Mucosa of rectum (tissue), 2 donors: ENCODE measurements at regions not wholly inside any gene's neighbourhood (a gene's known extent, or its start where the extent isn't known, plus 50 kb on each side); places are given as distances from the start of the nearest gene placed in this dataset.

ENCODE experiments used
- H3K27ac ChIP-seq, 2 donors: one replicate each; pipeline ENCODE4 v1.7.0; 2013; ENCODE audit warnings: inconsistent platforms in 2 of 2, low read depth in 2 of 2, low read length in 2 of 2
- H3K27me3 ChIP-seq, 2 donors: one replicate each; pipeline ENCODE4 v1.7.0; 2013; ENCODE audit warnings: low read length in 2 of 2; ENCODE audit not compliant: control insufficient read depth in 2 of 2, insufficient read depth in 2 of 2
- H3K36me3 ChIP-seq, 2 donors: one replicate each; pipeline ENCODE4 v1.7.0; 2013; ENCODE audit warnings: low read length in 2 of 2; ENCODE audit not compliant: control insufficient read depth in 2 of 2, insufficient read depth in 2 of 2
- H3K4me1 ChIP-seq, 2 donors: one replicate each; pipeline ENCODE4 v1.7.0; 2013; ENCODE audit warnings: low read length in 2 of 2, mild to moderate bottlenecking in 1 of 2; ENCODE audit not compliant: control insufficient read depth in 2 of 2, insufficient read depth in 2 of 2
- H3K4me3 ChIP-seq, 2 donors: one replicate each; pipeline ENCODE4 v1.7.0; 2013; ENCODE audit warnings: low read length in 2 of 2
- H3K9ac ChIP-seq, 2 donors: one replicate each; pipeline ENCODE4 v1.7.0; 2013; ENCODE audit warnings: low read length in 2 of 2, low read depth in 1 of 2, mild to moderate bottlenecking in 1 of 2
- H3K9me3 ChIP-seq, 2 donors: one replicate each; pipeline ENCODE4 v1.7.0; 2013; ENCODE audit warnings: low read length in 2 of 2; ENCODE audit not compliant: control insufficient read depth in 2 of 2
- donor health status: healthy.
- donor health status: Normal muscosa, but diverticular disease.

DNA sequence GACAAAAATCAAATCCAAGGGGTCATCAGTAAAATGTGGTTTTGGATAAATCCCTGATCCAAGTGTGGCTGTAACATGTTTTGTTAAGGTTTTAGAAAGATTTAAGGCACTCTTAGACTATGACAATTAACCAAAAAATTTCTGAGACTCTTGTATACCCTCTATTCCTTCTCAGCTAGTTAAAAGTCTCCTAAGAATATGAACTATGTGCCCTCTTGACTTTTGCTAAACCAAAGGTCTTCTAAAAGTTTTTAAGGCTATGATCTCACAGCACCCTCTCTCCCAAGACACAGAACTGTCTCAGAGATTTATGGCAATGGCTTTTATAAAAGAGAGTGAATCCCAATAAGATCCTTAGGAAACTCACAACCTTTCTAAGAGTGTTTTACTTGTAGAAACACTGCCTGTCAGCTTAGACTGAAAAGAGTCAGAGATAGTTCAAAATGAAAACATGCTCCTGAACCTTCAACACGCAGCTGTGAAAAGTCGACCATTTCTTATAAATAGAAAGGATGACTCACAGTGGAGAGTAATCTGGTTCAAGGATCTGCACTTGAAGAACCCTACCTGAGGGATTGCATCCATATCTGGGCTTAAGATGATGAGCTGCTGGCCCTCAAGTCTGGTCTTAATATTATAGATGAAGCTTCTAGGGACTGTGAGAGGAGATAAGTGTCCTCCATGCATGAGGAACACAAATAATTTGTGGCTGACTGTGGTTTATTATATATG is 388.4 kb upstream of the GJE1 start:
- no peaks in the 10 kb centered on the region for H3K27me3 ChIP-seq
- H3K4me3 ChIP-seq = no peak overlapping the region
- H3K27ac ChIP-seq = no peak overlapping the region
- no peak overlapping the region for H3K9ac ChIP-seq
- no peaks in the 10 kb centered on the region for H3K36me3 ChIP-seq
- H3K9me3 ChIP-seq = peaks cover 0 to 3% of the 10 kb centered on the region in 2 donors
- H3K4me1 ChIP-seq = no peaks in the 10 kb centered on the region

- Histone ChIP-seq H3K4me3 (no peak overlapping the region), H3K4me1 (no peaks in the 10 kb centered on the region), H3K9ac (no peak overlapping the region), H3K9me3 (no peaks in the 10 kb centered on the region), H3K27me3 (no peaks in the 10 kb centered on the region), H3K27ac (no peak overlapping the region), H3K36me3 (no peaks in the 10 kb centered on the region)
Measured at GRCh38 chr6:141736104-141736503, 396.6 kb upstream of the GJE1 start.

DNA sequence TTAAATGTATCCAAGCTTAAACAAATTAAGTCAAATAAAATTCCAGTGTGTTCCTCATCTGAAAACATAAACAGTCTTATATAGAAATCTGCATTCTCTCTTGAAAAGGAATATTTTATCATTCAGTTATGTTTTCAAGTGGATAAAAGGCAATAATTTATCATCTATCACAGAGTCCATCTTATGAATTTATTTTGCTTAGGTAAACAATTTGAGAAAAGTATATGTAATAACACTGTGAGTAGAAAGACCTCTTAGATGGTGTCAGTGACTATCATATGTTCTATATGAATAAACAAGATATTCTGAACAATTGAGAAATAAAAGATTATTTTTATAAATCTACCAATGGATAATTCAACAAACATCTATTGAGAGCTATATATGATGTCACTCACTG is 397.6 kb upstream of the GJE1 start:
- Histone ChIP-seq H3K9ac (no peak overlapping the region), H3K4me3 (no peak overlapping the region), H3K4me1 (no peaks in the 10 kb centered on the region), H3K27ac (no peak overlapping the region), H3K9me3 (no peaks in the 10 kb centered on the region), H3K36me3 (no peaks in the 10 kb centered on the region), H3K27me3 (no peaks in the 10 kb centered on the region)

- Histone ChIP-seq H3K9me3 (no peaks in the 10 kb centered on the region), H3K4me1 (no peaks in the 10 kb centered on the region)
Measured at GRCh38 chr6:141734071-141734840, 398.5 kb upstream of the GJE1 start.

GRCh38 chr6:141729146-141729545 is 403.6 kb upstream of the GJE1 start:
- Histone ChIP-seq H3K36me3 (no peaks in the 10 kb centered on the region), H3K4me3 (no peak overlapping the region)

More at GRCh38 chr6:141734071-141734840, 398.5 kb upstream of the GJE1 start:
- Histone ChIP-seq H3K27ac (no peak overlapping the region), H3K36me3 (no peaks in the 10 kb centered on the region), H3K27me3 (no peaks in the 10 kb centered on the region), H3K9ac (no peak overlapping the region), H3K4me3 (no peak overlapping the region)

DNA sequence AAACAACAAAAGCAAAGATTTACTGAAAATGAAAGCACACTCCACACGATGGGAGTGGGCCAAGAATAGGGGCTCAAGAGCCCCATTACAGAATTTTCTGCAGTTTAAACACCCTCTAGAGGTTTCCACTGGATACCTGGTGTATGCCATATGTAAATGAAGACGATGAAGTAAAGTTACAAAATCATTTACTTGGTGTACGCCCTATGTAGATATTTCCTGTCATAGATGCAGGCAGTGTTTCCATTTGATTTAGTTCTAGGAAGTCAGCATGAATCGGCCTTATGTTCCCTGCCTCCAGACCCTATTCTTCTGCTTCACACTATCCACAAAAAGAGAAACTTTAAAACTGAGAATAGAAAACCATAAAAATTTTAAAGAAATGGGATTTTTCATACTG is 404.4 kb upstream of the GJE1 start:
- Histone ChIP-seq H3K36me3 (no peaks in the 10 kb centered on the region), H3K27me3 (no peaks in the 10 kb centered on the region), H3K4me3 (no peak overlapping the region), H3K27ac (no peak overlapping the region), H3K9ac (no peak overlapping the region), H3K9me3 (no peaks in the 10 kb centered on the region), H3K4me1 (no peaks in the 10 kb centered on the region)

More at GRCh38 chr6:141729146-141729545, 403.6 kb upstream of the GJE1 start:
- H3K27ac ChIP-seq = no peak overlapping the region
- H3K9ac ChIP-seq = no peak overlapping the region
- no peaks in the 10 kb centered on the region for H3K4me1 ChIP-seq
- no peaks in the 10 kb centered on the region for H3K27me3 ChIP-seq
- H3K9me3 ChIP-seq = no peaks in the 10 kb centered on the region

DNA sequence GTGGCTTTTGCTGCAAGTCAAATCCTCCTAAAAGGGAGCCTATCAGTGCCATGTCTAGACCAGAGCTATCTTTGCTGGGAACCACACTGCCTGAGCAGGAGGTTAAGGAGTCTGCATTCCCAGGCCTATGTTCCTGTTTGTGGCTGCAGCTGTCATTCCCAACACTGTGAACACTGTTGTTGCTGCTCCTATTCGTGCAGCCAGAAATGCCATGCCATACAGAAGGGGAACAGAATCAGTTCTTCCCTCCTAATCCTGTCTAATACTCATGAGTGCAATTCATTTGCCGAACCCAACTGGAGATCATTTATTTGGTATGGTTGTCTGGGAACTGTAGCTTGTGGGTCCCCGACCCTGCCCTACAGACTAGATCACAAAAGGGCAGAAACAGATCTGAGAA is 406.5 kb upstream of the GJE1 start:
- Histone ChIP-seq H3K9me3 (peaks cover 0 to 2% of the 10 kb centered on the region in 2 donors), H3K9ac (no peak overlapping the region), H3K27ac (no peak overlapping the region)

DNA sequence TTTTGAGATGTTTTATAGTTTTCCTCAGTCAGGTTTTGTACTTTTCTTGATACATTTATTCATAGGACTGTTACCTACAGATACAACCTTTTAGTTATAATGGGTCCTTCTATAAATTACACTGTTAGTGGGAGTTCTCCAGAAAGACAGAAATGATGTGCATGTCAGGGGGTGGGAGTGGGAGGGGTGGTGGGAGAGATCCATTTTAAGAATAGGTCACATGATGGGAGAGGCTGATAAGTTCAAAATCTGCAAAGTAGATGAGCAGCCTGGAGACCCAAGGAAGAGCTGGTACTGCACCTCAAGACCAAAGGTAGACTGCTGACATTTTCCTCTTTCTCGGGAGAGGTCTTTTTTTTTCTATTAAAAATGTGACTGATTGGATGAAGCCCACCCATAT is 408.0 kb upstream of the GJE1 start:
- no peaks in the 10 kb centered on the region for H3K36me3 ChIP-seq
- no peaks in the 10 kb centered on the region for H3K27me3 ChIP-seq
- no peaks in the 10 kb centered on the region for H3K4me1 ChIP-seq
- peaks cover 0 to 2% of the 10 kb centered on the region in 2 donors for H3K9me3 ChIP-seq
- H3K9ac ChIP-seq = no peak overlapping the region
- H3K4me3 ChIP-seq = no peak overlapping the region
- H3K27ac ChIP-seq = no peak overlapping the region

More for the DNA sequence above, 406.5 kb upstream of the GJE1 start:
- Histone ChIP-seq H3K27me3 (no peaks in the 10 kb centered on the region), H3K36me3 (no peaks in the 10 kb centered on the region), H3K4me1 (no peaks in the 10 kb centered on the region), H3K4me3 (no peak overlapping the region)

GRCh38 chr6:141719476-141719875 is 413.2 kb upstream of the GJE1 start:
- H3K4me1 ChIP-seq = no peaks in the 10 kb centered on the region
- H3K27ac ChIP-seq = no peak overlapping the region
- no peak overlapping the region for H3K4me3 ChIP-seq
- no peak overlapping the region for H3K9ac ChIP-seq
- H3K9me3 ChIP-seq = peaks cover 0 to 2% of the 10 kb centered on the region in 2 donors
- H3K27me3 ChIP-seq = no peaks in the 10 kb centered on the region
- no peaks in the 10 kb centered on the region for H3K36me3 ChIP-seq

GRCh38 chr6:141705431-141705830 is 427.3 kb upstream of the GJE1 start:
- no peak overlapping the region for H3K27ac ChIP-seq
- H3K9me3 ChIP-seq = no peaks in the 10 kb centered on the region
- no peak overlapping the region for H3K4me3 ChIP-seq
- H3K27me3 ChIP-seq = no peaks in the 10 kb centered on the region
- no peak overlapping the region for H3K9ac ChIP-seq
- no peaks in the 10 kb centered on the region for H3K36me3 ChIP-seq
- no peaks in the 10 kb centered on the region for H3K4me1 ChIP-seq
